ENCODE measurements at regions not wholly inside any gene's neighbourhood (a gene's known extent, or its start where the extent isn't known, plus 50 kb on each side); places are given as distances from the start of the nearest gene placed in this dataset.

- TF ChIP-seq POLR2A (IDR thresholded peaks at IDR 0.05) (no peak), CTCF (IDR thresholded peaks at IDR 0.05) (no peak), POLR2AphosphoS5 (IDR thresholded peaks at IDR 0.05) (no peak), EP300 (IDR thresholded peaks at IDR 0.05) (no peak)
Measured at GRCh38 chr16:85200471-85201278, 88.4 kb upstream of the CIBAR2 start.
